Muscle of arm (tissue), 1 donor: ENCODE measurements at regions not wholly inside any gene's neighbourhood (a gene's known extent, or its start where the extent isn't known, plus 50 kb on each side); places are given as distances from the start of the nearest gene placed in this dataset.

Experiments used
- DNase-seq: peaks from one replicate; pipeline ENCODE4 v3.0.0-alpha.2; 2013

DNA sequence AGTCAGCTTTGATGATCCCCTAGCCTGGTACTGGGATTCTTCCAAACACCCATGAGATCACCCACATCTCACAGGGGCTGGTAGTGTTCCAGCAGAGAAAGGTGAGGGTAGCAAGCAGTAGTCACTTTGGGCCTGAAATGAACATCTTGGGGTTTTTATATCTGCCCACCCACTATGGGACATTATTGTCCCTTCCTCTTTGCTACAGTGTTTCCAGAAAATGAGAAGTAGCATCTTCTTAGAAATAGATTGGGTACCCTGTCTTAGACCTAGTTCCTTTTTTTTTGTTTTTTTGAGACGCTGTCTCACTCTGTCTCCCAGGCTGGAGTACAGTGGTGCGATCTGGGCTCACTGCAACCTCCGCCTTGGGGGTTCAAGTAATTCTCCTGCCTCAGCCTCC lies 249.2 kb upstream of the ANKRD55 start:
- no peak for DNase-seq

DNA sequence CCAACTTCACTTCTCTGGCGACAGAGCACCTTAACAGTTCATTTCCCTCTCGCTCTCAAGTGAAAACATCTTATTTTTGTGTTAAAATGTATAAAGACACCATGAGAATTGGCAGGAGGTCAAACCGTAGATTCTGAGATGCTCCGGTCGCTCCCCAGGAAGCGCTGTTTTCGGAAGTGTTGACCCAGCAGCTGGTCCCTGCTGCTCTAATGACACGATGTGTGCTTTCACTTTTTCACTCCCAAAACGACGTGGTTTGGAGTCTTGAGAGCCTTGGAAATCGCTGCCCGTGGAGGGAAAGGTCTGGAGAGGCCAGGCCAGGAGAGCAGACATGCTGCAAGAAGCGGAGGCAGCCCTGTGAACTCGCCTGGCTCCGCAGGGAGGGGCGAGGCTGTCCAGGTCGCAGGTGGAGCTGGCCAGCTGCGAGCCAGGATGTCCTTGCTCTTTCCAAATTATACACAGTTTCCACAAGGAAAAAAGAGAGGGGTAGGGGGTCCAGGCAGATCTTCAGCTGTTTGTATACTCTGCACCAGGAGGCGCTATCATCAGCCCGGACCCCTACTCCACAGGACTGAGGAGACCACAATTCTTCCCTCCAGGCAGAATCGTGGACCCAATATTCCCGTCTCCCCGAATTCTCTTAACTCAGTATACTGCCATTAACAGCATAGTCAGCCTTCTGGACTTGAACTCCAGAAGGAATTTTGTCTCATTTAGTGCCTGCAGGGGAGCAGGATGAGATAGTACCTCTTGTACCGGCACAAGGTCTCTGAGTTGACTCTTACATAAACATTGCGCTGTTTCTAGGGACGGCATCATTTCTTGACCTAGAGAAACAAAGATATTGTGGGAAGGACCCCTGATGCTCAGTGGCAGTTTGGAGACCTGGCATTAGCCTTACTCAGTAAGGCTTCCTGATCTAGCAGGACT lies 248.6 kb upstream of the ANKRD55 start:
- DNase-seq = peak; percentile 81

- peak; percentile 89 for DNase-seq
These were observed 247.7 kb upstream of the ANKRD55 start for GRCh38 chr5:56480705-56481427.

DNA sequence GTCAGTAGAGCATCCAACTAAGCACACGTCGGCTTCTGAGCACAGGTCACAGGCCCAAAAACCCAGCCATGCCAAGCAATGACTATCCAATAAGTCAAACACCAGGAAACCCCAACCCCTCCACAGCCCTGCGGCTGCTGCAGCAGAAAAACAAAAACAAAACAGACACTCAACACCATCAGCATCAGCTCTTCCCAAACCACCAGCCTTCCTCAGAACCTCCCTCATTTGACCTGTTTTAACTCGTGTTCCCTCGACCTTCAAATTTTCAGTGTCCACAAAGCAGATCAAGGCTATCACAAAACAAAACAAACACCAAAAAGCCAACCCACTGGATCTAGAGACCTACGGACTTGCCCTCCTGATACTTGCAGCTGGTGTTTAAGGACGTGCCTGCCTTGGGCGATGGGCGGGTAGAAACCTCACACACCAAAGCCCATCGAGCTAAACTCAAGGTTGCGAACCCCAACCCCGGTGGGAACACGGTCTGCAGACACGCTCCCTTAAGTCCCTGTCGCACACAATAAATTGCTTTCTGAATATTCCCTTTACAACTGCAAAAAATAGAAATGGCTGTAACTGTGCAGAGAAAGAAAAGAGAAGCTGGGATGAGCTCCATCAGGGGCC lies 247.1 kb upstream of the ANKRD55 start:
- DNase-seq = no peak

- no peak for DNase-seq
These were observed 246.6 kb upstream of the ANKRD55 start for GRCh38 chr5:56479696-56480077.

- DNase-seq = no peak
These were observed 246.0 kb upstream of the ANKRD55 start for GRCh38 chr5:56479126-56479525.

DNA sequence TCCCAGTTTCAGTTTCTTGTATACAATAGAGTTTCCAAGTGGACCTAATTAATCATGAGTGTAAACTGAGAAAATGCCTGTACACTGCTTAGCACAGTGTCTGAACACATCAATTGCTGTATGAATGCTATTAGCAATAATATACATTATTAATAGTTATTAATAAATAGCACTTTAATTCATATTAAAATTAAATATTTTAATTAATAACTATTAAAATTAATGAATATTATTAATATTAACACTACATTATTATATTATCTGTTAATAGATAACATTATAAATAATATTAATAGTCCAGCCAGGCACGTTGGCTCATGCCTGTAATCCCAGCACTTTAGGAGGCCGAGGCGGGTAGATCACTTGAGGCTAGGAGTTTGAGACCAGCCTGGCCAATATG lies 244.9 kb upstream of the ANKRD55 start:
- DNase-seq = no peak

DNA sequence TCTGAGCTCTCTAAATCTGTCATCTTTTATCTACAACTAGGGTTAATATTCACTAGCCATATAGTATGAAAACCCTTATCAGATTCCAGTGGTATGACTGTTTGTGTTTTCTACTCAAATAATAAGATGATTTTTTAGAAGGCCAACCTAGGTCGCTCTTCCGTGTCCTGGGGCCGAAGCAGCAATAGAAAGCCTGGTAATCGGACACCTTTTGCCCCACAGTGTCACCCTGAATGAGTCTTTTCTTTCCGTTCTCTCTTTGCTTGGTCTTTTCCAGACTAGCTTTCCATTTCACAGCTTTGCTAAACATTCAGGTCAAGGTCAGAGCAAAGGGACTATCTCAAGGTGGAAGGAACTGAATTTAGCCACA lies 243.3 kb upstream of the ANKRD55 start:
- no peak for DNase-seq

- DNase-seq = no peak
These were observed 242.8 kb upstream of the ANKRD55 start for GRCh38 chr5:56475689-56476486.

DNA sequence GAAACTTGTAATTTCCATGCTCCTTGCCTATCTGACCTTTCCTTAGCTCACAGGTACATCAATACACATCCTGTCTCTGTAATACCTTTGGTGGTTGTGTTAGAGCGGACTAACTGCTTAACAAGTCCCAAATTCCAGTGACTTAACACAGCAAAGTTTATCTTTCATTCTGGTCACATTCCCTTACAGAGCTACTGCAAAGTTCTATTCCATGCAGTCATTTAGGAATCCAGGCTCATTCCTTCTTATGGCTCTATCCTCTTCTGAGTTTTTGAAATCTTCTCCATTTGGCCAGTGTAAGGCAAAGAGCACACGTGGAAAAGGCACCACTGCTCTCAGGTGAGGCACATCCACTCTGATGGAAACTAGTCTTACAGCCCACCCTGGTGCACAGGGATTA lies 238.6 kb upstream of the ANKRD55 start:
- DNase-seq = no peak

GRCh38 chr5:56470007-56470406 lies 236.9 kb upstream of the ANKRD55 start:
- DNase-seq = no peak

GRCh38 chr5:56468277-56468676 lies 235.1 kb upstream of the ANKRD55 start:
- DNase-seq = no peak

GRCh38 chr5:56467176-56467717 lies 234.1 kb upstream of the ANKRD55 start:
- no peak for DNase-seq

DNA sequence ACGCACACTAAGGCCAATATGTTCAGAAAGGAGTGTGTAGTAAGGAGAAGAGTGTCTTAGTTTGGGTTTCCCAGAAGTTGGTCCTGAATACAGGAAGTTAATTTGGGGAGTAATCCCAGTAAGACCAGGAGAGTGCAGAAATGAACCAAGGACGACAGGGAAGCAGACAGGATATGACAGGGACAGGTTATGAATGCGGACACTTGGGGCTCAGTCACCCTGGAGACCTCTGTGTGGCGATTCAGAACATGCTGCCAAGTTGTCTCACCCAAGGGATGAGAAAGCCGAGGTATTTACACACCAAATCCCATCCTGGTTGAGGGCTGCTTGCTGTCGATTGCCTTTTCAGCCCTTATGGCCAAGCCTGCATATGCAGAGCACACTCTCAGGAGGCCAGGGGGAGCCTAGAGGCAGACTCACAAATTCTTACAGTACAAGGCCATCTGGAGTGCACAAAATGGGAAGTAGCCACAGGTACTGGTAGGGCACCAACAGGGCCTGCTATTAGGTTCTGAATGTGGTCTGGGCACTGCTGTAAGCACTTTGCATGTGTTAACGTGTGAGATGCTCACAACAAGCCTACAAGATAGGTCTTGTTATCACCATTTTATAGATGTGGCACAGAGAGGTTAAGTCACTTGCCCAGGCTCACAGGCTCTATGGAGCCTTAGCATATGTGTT lies 233.1 kb upstream of the ANKRD55 start:
- DNase-seq = no peak

- no peak for DNase-seq
These were observed 232.6 kb upstream of the ANKRD55 start for GRCh38 chr5:56465769-56466135.

GRCh38 chr5:56464935-56465768 lies 232.0 kb upstream of the ANKRD55 start:
- DNase-seq = no peak

DNA sequence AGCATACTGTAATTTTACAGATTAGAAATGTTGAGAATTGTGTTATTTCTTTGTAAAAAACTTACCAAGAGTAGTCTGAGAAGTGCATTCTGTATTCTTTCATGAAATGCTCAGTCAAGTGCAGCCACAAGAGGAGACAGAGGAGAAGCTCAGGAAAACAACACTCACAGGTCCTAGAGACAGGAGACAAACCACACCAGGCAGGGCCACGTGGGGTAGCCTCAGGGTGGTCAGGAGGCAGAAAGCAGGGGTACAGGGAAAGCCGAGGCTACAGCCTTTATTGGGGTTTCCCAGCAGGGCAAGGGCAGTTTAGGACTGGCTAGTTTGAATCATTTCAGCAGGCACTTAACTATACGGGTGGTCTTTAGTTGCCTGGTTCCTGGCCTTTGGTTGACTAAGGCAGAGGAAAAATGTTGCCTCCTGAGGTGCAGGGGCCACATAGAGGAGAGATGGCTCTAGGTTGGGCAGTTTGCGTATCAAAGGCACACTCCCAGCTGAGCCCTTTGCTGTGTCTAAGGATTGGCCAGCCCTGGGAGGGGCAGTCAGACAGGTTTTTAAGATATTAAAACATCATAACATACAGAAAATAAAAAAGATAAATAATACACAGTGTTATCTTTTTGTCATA lies 230.9 kb upstream of the ANKRD55 start:
- DNase-seq = no peak

- DNase-seq = no peak
These were observed 228.5 kb upstream of the ANKRD55 start for GRCh38 chr5:56461584-56461983.

- DNase-seq = peak; percentile 63
These were observed 227.6 kb upstream of the ANKRD55 start for GRCh38 chr5:56460681-56461191.

- no peak for DNase-seq
These were observed 227.0 kb upstream of the ANKRD55 start for GRCh38 chr5:56460195-56460546.
